Right atrium auricular region (tissue), 2 donors: ENCODE measurements at regions not wholly inside any gene's neighbourhood (a gene's known extent, or its start where the extent isn't known, plus 50 kb on each side); places are given as distances from the start of the nearest gene placed in this dataset.
A peak's percentile ranks its signal among the peaks of the same experiment; 100 is the strongest.

ENCODE experiments used
- DNase-seq: peaks from one replicate; pipeline ENCODE4 v3.0.0-alpha.2; 2019; ENCODE audit warnings: low spot score
- H3K27ac ChIP-seq, 2 donors: fragments of 200-600 bp; sonication (generic); 1 replicate in 1 of 2; 2 replicates in 1 of 2; pipeline ENCODE4 v1.5.1; 2016 to 2019
- H3K27me3 ChIP-seq, 2 donors: fragments of 200-600 bp; sonication (generic); one replicate each; pipeline versions ENCODE4 v1.5.1 to v1.6.0; 2017 to 2019
- H3K36me3 ChIP-seq: fragments of 200-600 bp; sonication (generic); one replicate; pipeline ENCODE4 v1.5.1; 2016
- H3K4me1 ChIP-seq, 2 donors: fragments of 200-600 bp; sonication (generic); one replicate each; pipeline versions ENCODE4 v1.5.1 to v1.6.0; 2017 to 2019
- H3K4me3 ChIP-seq, 2 donors: fragments of 200-600 bp; sonication (generic); 1 replicate in 1 of 2; 2 replicates in 1 of 2; pipeline ENCODE4 v1.5.1; 2017 to 2019; ENCODE audit warnings: mild to moderate bottlenecking in 1 of 2, moderate library complexity in 1 of 2
- H3K9me3 ChIP-seq, 2 donors: fragments of 200-600 bp; sonication (generic); one replicate each; pipeline ENCODE4 v1.5.1; 2019
- CTCF ChIP-seq, 2 donors: fragments of 200-600 bp; sonication (generic); IDR thresholded peaks; one replicate each; pipeline ENCODE4 v1.5.1; 2019; ENCODE audit warnings: antibody characterized with exemption in 2 of 2

GRCh38 chr13:31867709-31868108 lies 128.4 kb downstream of the RXFP2 start:
- no peak for DNase-seq
- H3K27me3 ChIP-seq: no peaks in the 10 kb centered on the region
- H3K9me3 ChIP-seq: no peaks in the 10 kb centered on the region
- no peak overlapping the region for H3K27ac ChIP-seq
- no peaks in the 10 kb centered on the region for H3K36me3 ChIP-seq
- no peak for TF ChIP-seq CTCF (IDR thresholded peaks at IDR 0.05)
- no peak overlapping the region for H3K4me3 ChIP-seq
- peaks cover 0 to 4% of the 10 kb centered on the region in 2 donors for H3K4me1 ChIP-seq

DNA sequence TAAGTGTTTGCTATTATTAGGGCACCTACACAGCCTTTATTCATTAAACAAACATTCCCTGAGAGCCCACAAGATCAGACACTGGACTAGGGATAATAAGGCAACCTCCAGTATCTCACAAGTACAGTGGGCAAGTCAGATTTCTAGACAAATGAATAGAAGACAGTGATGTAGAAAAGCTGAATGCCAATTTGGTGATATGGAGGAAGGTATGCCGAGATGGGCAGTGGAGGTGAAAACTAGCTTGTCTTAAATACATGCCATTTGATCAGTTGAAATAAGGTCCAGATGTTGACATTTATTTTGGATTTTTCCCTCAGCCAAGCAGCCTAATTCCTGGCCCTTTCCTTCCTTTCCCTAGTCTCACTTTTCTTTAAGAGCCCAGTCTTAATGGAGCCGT lies 130.3 kb downstream of the RXFP2 start:
- Histone ChIP-seq H3K9me3 (no peaks in the 10 kb centered on the region), H3K27me3 (no peaks in the 10 kb centered on the region), H3K4me1 (no peaks in the 10 kb centered on the region)

GRCh38 chr13:31870511-31870910 lies 131.2 kb downstream of the RXFP2 start:
- no peak for DNase-seq
- no peaks in the 10 kb centered on the region for H3K36me3 ChIP-seq
- H3K27me3 ChIP-seq: no peaks in the 10 kb centered on the region
- no peak for TF ChIP-seq CTCF (IDR thresholded peaks at IDR 0.05)
- H3K4me3 ChIP-seq: no peak overlapping the region
- H3K4me1 ChIP-seq: peaks cover 0 to 5% of the 10 kb centered on the region in 2 donors
- no peaks in the 10 kb centered on the region for H3K9me3 ChIP-seq
- H3K27ac ChIP-seq: no peak overlapping the region

More for the DNA sequence above, 130.3 kb downstream of the RXFP2 start:
- no peak for DNase-seq
- Histone ChIP-seq H3K4me3 (no peak overlapping the region), H3K27ac (no peak overlapping the region), H3K36me3 (no peaks in the 10 kb centered on the region)
- no peak for TF ChIP-seq CTCF (IDR thresholded peaks at IDR 0.05)

DNA sequence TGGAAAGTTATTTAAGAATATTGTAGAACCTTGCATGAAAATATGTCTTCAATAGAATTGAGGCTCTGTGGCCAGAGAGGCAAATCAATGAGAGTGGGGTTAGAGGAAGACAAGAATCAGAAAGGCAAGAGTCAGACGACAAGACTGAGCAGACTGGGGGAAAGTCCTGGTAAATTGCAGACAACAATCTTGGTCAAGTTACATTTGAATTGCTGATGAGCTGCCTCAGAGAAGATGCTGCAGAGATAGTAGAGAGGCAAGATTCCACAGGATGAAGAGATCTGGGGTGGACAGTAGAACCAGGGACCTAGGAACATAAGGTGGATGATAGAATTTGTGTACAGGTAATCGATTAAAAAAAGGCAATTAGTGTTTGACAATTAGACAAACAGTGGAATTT lies 133.8 kb downstream of the RXFP2 start:
- H3K27ac ChIP-seq: no peak overlapping the region
- TF ChIP-seq CTCF (IDR thresholded peaks at IDR 0.05): no peak
- H3K9me3 ChIP-seq: no peaks in the 10 kb centered on the region
- DNase-seq: no peak
- H3K27me3 ChIP-seq: no peaks in the 10 kb centered on the region
- no peaks in the 10 kb centered on the region for H3K36me3 ChIP-seq
- H3K4me1 ChIP-seq: peaks cover 0 to 17% of the 10 kb centered on the region in 2 donors
- no peak overlapping the region for H3K4me3 ChIP-seq

DNA sequence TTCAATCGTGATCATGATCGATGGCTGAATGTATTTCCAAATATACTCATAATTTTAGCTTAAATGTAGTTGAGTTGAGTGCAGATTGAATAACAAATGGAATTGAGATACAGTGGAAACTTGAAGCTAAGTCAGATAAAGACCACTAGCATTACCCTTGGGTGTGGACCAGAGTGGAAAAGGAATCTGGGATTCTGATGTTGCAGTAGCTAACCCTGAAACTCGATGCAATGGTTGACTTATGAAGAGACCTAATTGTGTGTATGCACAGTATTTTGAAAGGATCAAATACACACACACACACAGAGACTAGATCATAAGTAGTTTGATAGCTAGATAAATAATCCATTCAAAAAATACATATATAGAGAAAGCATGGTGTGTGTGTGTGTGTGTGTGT lies 135.8 kb downstream of the RXFP2 start:
- no peak overlapping the region for H3K4me3 ChIP-seq
- H3K9me3 ChIP-seq: no peaks in the 10 kb centered on the region
- H3K27me3 ChIP-seq: no peaks in the 10 kb centered on the region
- H3K36me3 ChIP-seq: no peaks in the 10 kb centered on the region
- no peak for DNase-seq
- H3K4me1 ChIP-seq: peaks cover 0 to 19% of the 10 kb centered on the region in 2 donors
- TF ChIP-seq CTCF (IDR thresholded peaks at IDR 0.05): no peak
- H3K27ac ChIP-seq: no peak overlapping the region

DNA sequence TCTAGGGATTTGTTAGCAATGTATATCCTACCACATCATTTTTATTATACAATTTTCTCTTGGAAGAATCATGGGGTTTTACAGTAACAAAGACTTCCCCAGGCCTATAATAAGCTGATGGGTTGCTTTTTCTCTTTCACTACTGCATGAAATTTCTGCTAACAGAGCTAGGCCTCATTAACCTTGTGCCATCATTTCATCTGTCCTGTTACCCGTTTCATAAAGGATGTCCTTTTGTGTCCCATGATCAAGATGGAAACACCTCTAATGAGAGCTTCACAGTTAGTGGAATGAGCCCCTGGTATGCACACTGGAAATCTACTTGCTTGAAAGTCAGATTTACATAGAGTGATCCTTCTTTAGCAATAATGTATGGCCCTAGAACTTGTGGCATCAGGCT lies 138.7 kb downstream of the RXFP2 start:
- Histone ChIP-seq H3K9me3 (no peaks in the 10 kb centered on the region), H3K4me1 (peaks cover 0 to 41% of the 10 kb centered on the region in 2 donors), H3K27me3 (no peaks in the 10 kb centered on the region), H3K27ac (peak overlapping the region; percentile 2 to 27), H3K36me3 (no peaks in the 10 kb centered on the region), H3K4me3 (no peak overlapping the region)
- no peak for DNase-seq
- TF ChIP-seq CTCF (IDR thresholded peaks at IDR 0.05): no peak
